MG63 (cell line): ENCODE measurements at regions not wholly inside any gene's neighbourhood (a gene's known extent, or its start where the extent isn't known, plus 50 kb on each side); places are given as distances from the start of the nearest gene placed in this dataset.
A peak's percentile ranks its signal among the peaks of the same experiment; 100 is the strongest.
"Not testable (repeated sequence)": the region's sequence is repeated elsewhere in the genome, so short reads cannot be mapped to it uniquely, and the experiment has no call there.

Experiments
- DNase-seq: peaks from one replicate; pipeline ENCODE4 v3.0.0-alpha.2; 2020
- H3K27me3 ChIP-seq: fragments of 250-450 bp; sonication (Bioruptor Pico); 2 replicates; pipeline ENCODE4 v1.5.1; 2020; ENCODE audit warnings: mild to moderate bottlenecking, moderate library complexity
- H3K36me3 ChIP-seq: fragments of 250-450 bp; sonication (Bioruptor Pico); 2 replicates; pipeline ENCODE4 v1.5.1; 2020; ENCODE audit warnings: mild to moderate bottlenecking, moderate library complexity
- H3K4me3 ChIP-seq: fragments of 250-450 bp; sonication (Bioruptor Pico); 2 replicates; pipeline ENCODE4 v1.5.1; 2020; ENCODE audit warnings: mild to moderate bottlenecking, moderate library complexity
- H3K9me3 ChIP-seq: fragments of 250-450 bp; sonication (Bioruptor Pico); 2 replicates; pipeline ENCODE4 v1.5.1; 2020; ENCODE audit warnings: mild to moderate bottlenecking, moderate library complexity

GRCh38 chr6:152811785-152812184 is 61.2 kb downstream of the VIP start:
- Histone ChIP-seq H3K27me3 (no peaks in the 10 kb centered on the region), H3K9me3 (no peaks in the 10 kb centered on the region), H3K4me3 (no peak overlapping the region), H3K36me3 (no peaks in the 10 kb centered on the region)
- no peak for DNase-seq

DNA sequence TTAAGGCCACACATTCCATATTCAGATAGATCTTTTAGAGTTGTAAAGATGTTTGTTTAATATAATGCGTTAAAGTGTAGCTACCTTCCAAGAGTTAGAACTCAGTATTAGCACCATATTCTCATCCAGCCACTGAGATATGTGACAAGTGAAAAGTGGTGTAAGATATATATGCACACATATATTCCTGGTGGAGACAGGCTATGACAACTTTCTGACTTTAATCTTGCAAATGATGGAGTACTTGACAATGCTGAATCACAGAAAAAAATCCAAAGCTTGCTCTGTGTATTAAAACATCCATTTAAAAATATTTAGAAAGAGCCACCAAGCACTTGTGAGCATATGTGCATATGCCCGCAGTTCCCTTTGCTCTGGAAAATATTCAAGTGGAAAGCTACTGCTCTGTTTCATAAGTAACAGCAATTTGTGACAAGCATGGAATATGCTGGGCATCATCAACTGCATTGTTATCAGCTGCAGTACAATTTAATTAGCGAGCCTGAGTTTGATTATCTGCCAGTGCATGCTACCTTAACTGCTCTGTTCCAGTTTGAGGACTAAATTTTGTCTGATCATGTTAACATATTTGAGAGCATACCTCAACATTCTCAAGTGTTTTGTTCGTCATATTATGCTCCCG is 64.8 kb downstream of the VIP start:
- Histone ChIP-seq H3K9me3 (no peaks in the 10 kb centered on the region), H3K4me3 (no peak overlapping the region), H3K27me3 (no peaks in the 10 kb centered on the region), H3K36me3 (no peaks in the 10 kb centered on the region)
- DNase-seq: no peak

DNA sequence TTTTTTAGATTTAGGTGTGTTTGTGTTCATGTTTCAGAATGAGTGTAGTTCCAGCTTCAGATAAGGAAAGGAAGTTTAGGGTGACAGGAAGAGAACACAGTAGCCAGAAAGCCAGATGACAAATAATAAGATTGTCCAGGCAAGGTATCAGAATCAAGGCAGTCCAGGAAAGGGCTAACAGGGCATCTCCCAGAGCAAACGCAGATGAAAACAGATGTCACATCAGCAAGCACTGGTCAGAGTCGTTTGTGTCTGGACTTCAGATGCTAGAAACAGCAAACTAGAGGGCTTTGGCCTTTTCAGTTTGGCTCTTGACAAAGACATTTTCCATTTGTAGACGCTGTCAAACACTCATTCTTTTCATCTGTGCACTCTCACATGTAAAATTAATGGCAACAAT is 65.5 kb downstream of the VIP start:
- H3K36me3 ChIP-seq: no peaks in the 10 kb centered on the region
- no peaks in the 10 kb centered on the region for H3K9me3 ChIP-seq
- no peak for DNase-seq
- no peak overlapping the region for H3K4me3 ChIP-seq
- no peaks in the 10 kb centered on the region for H3K27me3 ChIP-seq

DNA sequence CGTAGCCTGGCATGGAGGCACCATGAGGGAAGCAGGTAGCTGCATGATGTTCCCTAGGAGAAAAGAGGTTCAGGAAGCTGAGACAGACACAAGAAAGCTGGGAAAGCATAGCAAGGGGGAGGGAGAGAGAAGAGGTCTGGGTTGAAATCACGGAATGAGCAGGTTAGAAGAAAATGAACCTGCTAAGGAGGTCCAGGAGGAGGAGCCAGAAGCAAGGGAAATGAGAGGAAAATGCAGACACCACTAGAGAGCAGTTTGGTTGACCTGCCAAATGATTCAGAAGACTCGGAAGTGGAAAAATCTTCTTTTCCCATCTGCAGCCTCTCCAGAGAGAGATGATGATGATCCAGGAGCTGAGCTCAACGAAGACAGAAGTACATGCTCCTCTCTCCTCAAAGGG is 70.9 kb downstream of the VIP start:
- no peak for DNase-seq
- H3K4me3 ChIP-seq: no peak overlapping the region

GRCh38 chr6:152824666-152825065 is 74.1 kb downstream of the VIP start:
- H3K9me3 ChIP-seq: no peaks in the 10 kb centered on the region
- no peak overlapping the region for H3K4me3 ChIP-seq
- no peaks in the 10 kb centered on the region for H3K36me3 ChIP-seq
- H3K27me3 ChIP-seq: no peaks in the 10 kb centered on the region
- DNase-seq: no peak

More for the DNA sequence above, 70.9 kb downstream of the VIP start:
- no peaks in the 10 kb centered on the region for H3K9me3 ChIP-seq
- no peaks in the 10 kb centered on the region for H3K36me3 ChIP-seq
- H3K27me3 ChIP-seq: no peaks in the 10 kb centered on the region

GRCh38 chr6:152828431-152828830 is 77.8 kb downstream of the VIP start:
- Histone ChIP-seq H3K27me3 (no peaks in the 10 kb centered on the region), H3K4me3 (no peak overlapping the region), H3K36me3 (no peaks in the 10 kb centered on the region), H3K9me3 (no peaks in the 10 kb centered on the region)
- DNase-seq: no peak

- DNase-seq, H3K9me3 ChIP-seq, H3K27me3 ChIP-seq, H3K36me3 ChIP-seq, H3K4me3 ChIP-seq: not testable (repeated sequence)
Measured at GRCh38 chr6:152834366-152834765, 83.8 kb downstream of the VIP start.

GRCh38 chr6:152836523-152836922 is 85.9 kb downstream of the VIP start:
- H3K4me3 ChIP-seq: no peak overlapping the region

GRCh38 chr6:152845421-152845820 is 94.8 kb downstream of the VIP start:
- no peaks in the 10 kb centered on the region for H3K36me3 ChIP-seq
- no peak for DNase-seq
- no peak overlapping the region for H3K4me3 ChIP-seq
- no peaks in the 10 kb centered on the region for H3K27me3 ChIP-seq
- H3K9me3 ChIP-seq: no peaks in the 10 kb centered on the region

More at GRCh38 chr6:152836523-152836922, 85.9 kb downstream of the VIP start:
- no peak for DNase-seq
- no peaks in the 10 kb centered on the region for H3K27me3 ChIP-seq
- no peaks in the 10 kb centered on the region for H3K36me3 ChIP-seq
- H3K9me3 ChIP-seq: no peaks in the 10 kb centered on the region

DNA sequence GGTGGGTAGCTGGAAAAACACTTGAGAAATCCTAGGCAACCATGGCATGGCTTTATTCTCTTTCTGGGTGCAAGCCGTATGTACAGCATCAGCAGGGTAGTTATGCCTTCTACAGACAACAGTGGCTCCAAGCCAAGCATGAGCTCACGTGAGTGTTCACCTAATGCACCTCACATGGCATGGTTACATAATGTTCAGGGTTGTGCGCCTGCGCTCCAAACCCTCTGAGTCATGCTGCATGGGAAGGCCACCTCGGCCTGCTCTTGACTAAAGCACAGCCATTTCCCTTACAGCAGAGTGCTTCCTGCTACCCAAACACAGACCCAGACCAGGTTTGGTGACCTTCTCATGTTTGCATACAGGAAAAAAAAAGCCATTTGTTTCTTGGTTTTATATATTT is 96.2 kb downstream of the VIP start:
- Histone ChIP-seq H3K36me3 (no peaks in the 10 kb centered on the region), H3K9me3 (no peaks in the 10 kb centered on the region), H3K4me3 (no peak overlapping the region), H3K27me3 (no peaks in the 10 kb centered on the region)
- peak; percentile 7 for DNase-seq

DNA sequence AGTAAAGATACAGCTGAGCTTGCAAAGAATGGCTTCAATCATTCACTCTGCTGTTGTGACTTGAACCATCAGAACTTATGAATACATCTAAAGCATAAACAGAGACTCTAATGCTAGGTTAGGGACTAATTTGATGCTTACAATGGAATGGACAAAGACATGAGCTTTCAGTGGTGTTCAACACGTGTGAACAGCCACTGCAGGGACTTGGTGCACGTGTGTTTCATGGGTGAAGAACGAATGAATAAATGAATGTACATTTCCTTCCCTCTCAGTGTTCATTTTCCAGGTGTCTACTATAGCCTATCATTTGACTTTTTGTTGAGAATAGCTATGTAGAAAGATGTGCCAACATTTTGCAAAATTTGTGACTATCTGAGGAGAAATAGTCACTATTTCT is 98.3 kb downstream of the VIP start:
- no peaks in the 10 kb centered on the region for H3K9me3 ChIP-seq
- H3K36me3 ChIP-seq: no peaks in the 10 kb centered on the region
- no peak overlapping the region for H3K4me3 ChIP-seq
- DNase-seq: no peak
- no peaks in the 10 kb centered on the region for H3K27me3 ChIP-seq

DNA sequence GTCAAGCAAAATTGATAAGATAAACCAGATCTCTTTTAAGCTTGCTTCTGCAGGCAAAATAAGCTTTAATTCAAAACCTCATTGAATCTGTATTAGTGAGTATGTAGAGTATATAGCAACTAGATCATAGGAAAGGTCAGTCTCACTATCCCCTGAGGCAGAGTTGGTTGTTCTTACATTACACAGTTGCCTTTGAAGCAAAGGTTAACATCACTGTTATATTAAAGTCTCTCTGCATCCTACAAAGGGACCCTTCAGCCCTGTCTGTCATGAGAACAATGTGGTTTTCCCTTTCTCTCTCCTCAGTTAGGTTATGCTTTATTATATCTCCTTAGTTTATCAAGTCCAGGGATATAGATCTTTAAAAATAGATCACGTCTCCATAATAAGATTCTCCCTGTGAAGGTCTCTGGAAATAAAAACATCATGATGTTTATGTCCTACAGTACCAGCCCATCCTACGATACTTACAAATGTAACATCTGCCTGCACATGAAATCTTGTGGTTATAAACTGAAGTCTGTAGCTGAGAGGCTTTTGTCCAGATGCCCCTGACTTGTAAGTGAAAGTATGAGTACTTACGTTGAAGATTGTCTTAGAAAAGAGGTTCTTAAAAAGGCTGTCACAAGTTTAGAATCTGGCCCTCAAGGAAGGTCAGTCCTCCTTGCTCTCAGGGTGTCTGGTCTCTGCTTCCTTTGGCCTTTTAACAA is 103.6 kb downstream of the VIP start:
- H3K36me3 ChIP-seq: no peaks in the 10 kb centered on the region
- H3K9me3 ChIP-seq: no peaks in the 10 kb centered on the region
- no peaks in the 10 kb centered on the region for H3K27me3 ChIP-seq
- no peak overlapping the region for H3K4me3 ChIP-seq
- DNase-seq: no peak

DNA sequence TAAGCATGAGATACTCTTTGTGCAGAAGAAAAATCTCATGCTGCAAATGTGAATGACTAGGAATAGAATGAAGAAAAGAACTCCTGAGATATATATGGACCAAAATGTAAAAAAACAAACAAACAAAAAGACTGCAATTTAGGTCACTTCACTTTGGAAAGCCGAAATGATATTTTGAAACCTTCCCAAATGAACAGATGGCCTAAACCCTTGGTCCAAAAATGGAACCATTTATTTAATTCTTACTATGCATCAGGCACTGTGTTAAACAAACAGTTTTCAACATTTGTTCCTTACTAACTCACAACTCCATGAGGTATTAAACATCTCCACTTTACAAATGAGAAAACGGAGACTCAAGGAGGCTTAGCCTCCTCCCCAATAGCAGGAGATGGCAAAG is 107.5 kb downstream of the VIP start:
- H3K36me3 ChIP-seq: no peaks in the 10 kb centered on the region
- DNase-seq: no peak
- no peaks in the 10 kb centered on the region for H3K9me3 ChIP-seq
- H3K4me3 ChIP-seq: no peak overlapping the region
- H3K27me3 ChIP-seq: no peaks in the 10 kb centered on the region

DNA sequence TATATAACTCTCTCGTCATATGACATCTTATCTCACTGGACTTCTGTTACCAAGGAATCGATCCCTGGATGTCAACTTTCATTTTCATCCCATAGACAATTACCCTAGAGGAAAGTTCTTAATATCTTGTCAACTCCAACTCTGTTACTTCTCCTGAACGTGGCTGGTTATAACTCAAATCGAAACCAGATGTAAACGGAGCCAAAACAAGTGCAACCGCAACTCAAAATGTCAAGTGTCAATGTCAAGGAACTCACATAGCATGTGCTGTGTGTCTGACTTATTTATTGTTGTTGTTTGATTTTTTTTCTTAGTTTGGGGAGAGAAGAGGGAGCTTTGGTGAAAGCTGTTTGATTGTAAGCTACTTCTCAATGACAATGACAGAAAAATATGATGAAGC is 108.6 kb downstream of the VIP start:
- Histone ChIP-seq H3K4me3 (peak overlapping the region; percentile 9; the same call in 1 of the 2 replicates), H3K27me3 (no peaks in the 10 kb centered on the region), H3K36me3 (no peaks in the 10 kb centered on the region), H3K9me3 (no peaks in the 10 kb centered on the region)
- no peak for DNase-seq

DNA sequence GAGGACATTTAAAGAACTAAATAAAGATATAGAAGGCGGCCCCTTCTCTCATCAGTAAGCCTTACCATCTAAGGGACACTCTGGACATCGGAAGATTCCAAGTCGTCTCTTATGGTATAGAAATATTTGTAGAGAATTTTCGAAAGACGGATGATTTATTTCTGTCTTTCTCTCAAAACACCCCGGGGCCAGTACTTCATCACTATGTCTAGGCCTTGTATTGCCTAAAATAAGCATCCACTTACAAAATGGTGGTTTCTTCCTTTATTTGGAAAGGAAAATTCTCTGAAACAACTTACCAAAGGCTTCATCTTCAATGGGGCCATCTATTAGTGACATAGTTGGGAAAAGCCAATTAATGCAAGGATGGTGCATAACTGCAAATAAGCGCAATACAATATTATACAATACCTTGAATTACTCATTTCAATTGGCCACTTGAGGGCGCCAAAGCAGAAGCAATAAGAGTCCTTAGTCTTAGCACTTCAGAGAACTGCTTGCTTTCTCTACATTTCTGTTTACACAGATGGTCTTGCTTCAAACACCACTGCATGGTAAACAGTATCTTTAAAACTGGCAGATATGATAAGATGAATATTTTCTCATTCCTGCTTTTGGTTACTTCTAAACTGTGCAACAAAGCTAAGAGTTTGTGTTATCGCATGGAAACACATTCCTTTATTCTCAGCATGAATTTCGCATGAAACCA is 113.2 kb downstream of the VIP start:
- no peaks in the 10 kb centered on the region for H3K36me3 ChIP-seq
- H3K27me3 ChIP-seq: no peaks in the 10 kb centered on the region
- no peak overlapping the region for H3K4me3 ChIP-seq
- peak; percentile 27 for DNase-seq
- no peaks in the 10 kb centered on the region for H3K9me3 ChIP-seq

DNA sequence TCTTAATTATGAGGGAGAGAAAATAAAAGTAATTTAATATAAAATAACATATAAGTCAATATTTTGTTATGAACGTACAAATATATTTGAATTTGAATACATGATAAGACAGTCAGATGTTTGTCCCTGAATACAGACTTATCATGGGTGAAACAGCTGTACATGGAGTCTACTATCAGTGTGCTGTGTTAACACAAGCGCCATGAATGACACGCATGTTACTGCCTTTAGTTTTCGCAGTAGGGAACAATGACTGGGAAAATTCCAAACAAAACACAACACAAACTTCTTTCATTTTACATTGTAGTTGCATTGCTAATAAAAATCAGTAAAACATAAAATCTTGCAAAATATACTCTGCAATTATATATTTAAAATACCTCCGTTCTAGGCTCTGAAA is 108.6 kb downstream of the FBXO5 start:
- no peak overlapping the region for H3K4me3 ChIP-seq
- no peak for DNase-seq
- no peaks in the 10 kb centered on the region for H3K27me3 ChIP-seq
- no peaks in the 10 kb centered on the region for H3K9me3 ChIP-seq
- H3K36me3 ChIP-seq: no peaks in the 10 kb centered on the region

- H3K27me3 ChIP-seq: no peaks in the 10 kb centered on the region
- H3K4me3 ChIP-seq: no peak overlapping the region
Measured at GRCh38 chr6:152874846-152875568, 107.8 kb downstream of the FBXO5 start.

More at GRCh38 chr6:152874846-152875568, 107.8 kb downstream of the FBXO5 start:
- Histone ChIP-seq H3K9me3 (no peaks in the 10 kb centered on the region), H3K36me3 (no peaks in the 10 kb centered on the region)
- no peak for DNase-seq
